Activated naive CD8-positive, alpha-beta T cell (primary cell): ENCODE measurements at regions not wholly inside any gene's neighbourhood (a gene's known extent, or its start where the extent isn't known, plus 50 kb on each side); places are given as distances from the start of the nearest gene placed in this dataset.
"Not testable (repeated sequence)": the region's sequence is repeated elsewhere in the genome, so short reads cannot be mapped to it uniquely, and the experiment has no call there.

Experiments used
- H3K27ac Mint-ChIP-seq: one replicate; pipeline ENCODE4 v1.8.0; 2021; ENCODE audit warnings: mixed read lengths
- H3K27me3 Mint-ChIP-seq: one replicate; pipeline ENCODE4 v1.8.0; 2021; ENCODE audit warnings: mixed read lengths
- H3K36me3 Mint-ChIP-seq: one replicate; pipeline ENCODE4 v1.8.0; 2021; ENCODE audit warnings: mixed read lengths
- H3K4me1 Mint-ChIP-seq: one replicate; pipeline ENCODE4 v1.8.0; 2021; ENCODE audit warnings: low read depth, mixed read lengths
- H3K4me3 Mint-ChIP-seq: one replicate; pipeline ENCODE4 v1.8.0; 2021; ENCODE audit warnings: mild to moderate bottlenecking, mixed read lengths
- H3K9me3 Mint-ChIP-seq: one replicate; pipeline ENCODE4 v1.8.0; 2021; ENCODE audit warnings: low read depth, mixed read lengths

GRCh38 chr14:54232735-54233134 lies 164.1 kb upstream of the CDKN3 start:
- Mint-ChIP-seq H3K36me3 (no peaks in the 10 kb centered on the region), H3K27ac (no peak overlapping the region), H3K9me3 (peaks cover 6% of the 10 kb centered on the region), H3K27me3 (peaks cover 14% of the 10 kb centered on the region), H3K4me3 (no peak overlapping the region), H3K4me1 (no peaks in the 10 kb centered on the region)

DNA sequence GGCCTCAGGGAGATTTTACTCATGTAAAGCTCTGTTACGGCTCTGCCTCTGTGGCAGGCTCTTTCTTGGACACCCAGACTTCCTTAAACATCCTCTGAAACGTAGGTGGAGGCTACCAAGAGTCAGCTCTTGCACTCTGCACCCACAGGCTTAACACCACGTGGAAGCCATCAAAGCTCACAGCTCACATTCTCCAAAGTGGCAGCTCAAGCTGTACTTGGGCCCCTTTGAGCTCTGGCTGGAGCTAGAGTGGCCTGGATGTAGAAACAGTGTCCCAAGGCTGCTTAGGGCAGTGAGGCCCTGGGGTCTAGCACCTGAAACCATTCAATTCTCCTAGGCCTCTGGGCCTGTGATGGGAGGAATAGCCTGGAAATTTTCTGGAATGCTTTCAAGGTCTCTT lies 155.3 kb upstream of the CDKN3 start:
- Mint-ChIP-seq H3K36me3 (no peaks in the 10 kb centered on the region), H3K27ac (no peak overlapping the region), H3K4me1 (no peaks in the 10 kb centered on the region), H3K9me3 (no peaks in the 10 kb centered on the region), H3K27me3 (no peaks in the 10 kb centered on the region), H3K4me3 (no peak overlapping the region)

DNA sequence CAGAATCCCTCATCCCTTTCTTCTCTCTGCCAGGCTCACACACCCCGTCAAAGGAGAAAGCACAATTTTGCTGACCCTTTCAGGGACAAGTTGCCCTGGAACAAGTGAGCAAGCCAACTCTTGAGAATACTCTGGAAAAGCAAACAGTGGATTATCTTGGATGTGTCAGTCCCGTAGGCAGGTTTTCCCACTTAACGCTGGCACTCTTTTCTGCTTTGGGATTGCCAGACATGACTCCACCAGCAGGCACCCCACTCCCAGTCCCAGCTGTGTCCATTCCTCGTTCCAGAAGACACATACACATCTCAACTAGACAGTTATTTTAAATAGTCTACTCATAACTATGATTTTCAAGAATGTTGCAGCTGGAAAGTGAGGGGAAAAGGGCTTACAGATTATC lies 145.5 kb upstream of the CDKN3 start:
- H3K27me3 Mint-ChIP-seq: peaks cover 13% of the 10 kb centered on the region
- H3K4me1 Mint-ChIP-seq: peaks cover 1% of the 10 kb centered on the region
- H3K36me3 Mint-ChIP-seq: no peaks in the 10 kb centered on the region
- no peaks in the 10 kb centered on the region for H3K9me3 Mint-ChIP-seq
- no peak overlapping the region for H3K4me3 Mint-ChIP-seq
- no peak overlapping the region for H3K27ac Mint-ChIP-seq

GRCh38 chr14:54252072-54252730 lies 144.6 kb upstream of the CDKN3 start:
- H3K27me3 Mint-ChIP-seq: peaks cover 13% of the 10 kb centered on the region
- H3K4me3 Mint-ChIP-seq: no peak overlapping the region
- H3K27ac Mint-ChIP-seq: no peak overlapping the region
- H3K36me3 Mint-ChIP-seq: no peaks in the 10 kb centered on the region
- peaks cover 1% of the 10 kb centered on the region for H3K4me1 Mint-ChIP-seq
- H3K9me3 Mint-ChIP-seq: no peaks in the 10 kb centered on the region

- Mint-ChIP-seq H3K36me3 (no peaks in the 10 kb centered on the region), H3K4me1 (peaks cover 1% of the 10 kb centered on the region), H3K4me3 (no peak overlapping the region), H3K27ac (peak overlapping the region; percentile 16), H3K9me3 (no peaks in the 10 kb centered on the region), H3K27me3 (peaks cover 8% of the 10 kb centered on the region)
These were observed 143.4 kb upstream of the CDKN3 start for GRCh38 chr14:54253195-54253947.

DNA sequence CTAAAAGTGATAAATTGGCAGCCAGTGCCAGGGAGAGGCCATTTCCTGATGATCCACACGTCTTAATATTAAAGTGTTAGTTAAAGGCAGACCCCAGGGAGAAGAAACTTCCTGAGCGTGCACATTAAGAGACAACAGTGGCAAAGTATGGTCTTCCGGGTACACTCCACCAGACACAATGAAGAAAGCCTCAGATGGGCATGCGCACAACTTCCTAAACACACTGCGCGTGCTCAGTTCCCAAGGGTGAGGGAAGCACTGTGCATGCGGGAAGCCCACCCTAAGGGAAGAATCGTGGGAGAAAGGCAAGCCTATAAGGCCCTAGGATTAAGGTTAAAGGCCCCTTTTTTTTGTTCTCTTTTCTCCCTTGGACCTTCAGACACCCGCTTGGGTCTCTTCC lies 140.7 kb upstream of the CDKN3 start:
- peaks cover 1% of the 10 kb centered on the region for H3K4me1 Mint-ChIP-seq
- peaks cover 2% of the 10 kb centered on the region for H3K27me3 Mint-ChIP-seq

GRCh38 chr14:54257424-54257823 lies 139.4 kb upstream of the CDKN3 start:
- Mint-ChIP-seq H3K36me3 (no peaks in the 10 kb centered on the region), H3K27ac (no peak overlapping the region), H3K9me3 (no peaks in the 10 kb centered on the region), H3K4me1 (peaks cover 1% of the 10 kb centered on the region), H3K4me3 (no peak overlapping the region), H3K27me3 (peaks cover 2% of the 10 kb centered on the region)

More for the DNA sequence above, 140.7 kb upstream of the CDKN3 start:
- Mint-ChIP-seq H3K4me3 (no peak overlapping the region), H3K36me3 (no peaks in the 10 kb centered on the region), H3K27ac (no peak overlapping the region), H3K9me3 (no peaks in the 10 kb centered on the region)

GRCh38 chr14:54258382-54258781 lies 138.4 kb upstream of the CDKN3 start:
- Mint-ChIP-seq H3K4me3 (no peak overlapping the region), H3K27me3 (no peaks in the 10 kb centered on the region), H3K4me1 (peaks cover 1% of the 10 kb centered on the region), H3K27ac (no peak overlapping the region), H3K9me3 (no peaks in the 10 kb centered on the region), H3K36me3 (no peaks in the 10 kb centered on the region)

DNA sequence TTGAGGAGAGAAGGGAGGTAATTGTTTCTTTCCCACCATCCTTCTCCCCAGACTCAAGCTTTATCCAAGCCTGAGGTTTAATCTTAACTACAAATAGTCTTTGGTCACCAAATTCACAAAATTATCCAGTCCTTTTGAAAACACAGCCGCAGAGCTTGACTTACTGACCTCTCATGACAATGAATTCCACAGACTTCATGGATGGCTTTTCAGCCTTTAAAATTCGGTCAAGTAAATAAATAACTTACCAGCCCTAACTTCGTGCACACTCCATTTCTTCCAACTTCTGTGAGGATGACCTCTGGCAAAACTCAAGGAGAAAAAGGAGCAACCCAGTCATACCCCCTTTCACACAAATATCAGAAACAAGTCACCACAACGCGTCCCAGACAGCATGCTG lies 137.0 kb upstream of the CDKN3 start:
- Mint-ChIP-seq H3K4me1 (no peaks in the 10 kb centered on the region), H3K27me3 (no peaks in the 10 kb centered on the region), H3K36me3 (no peaks in the 10 kb centered on the region), H3K4me3 (no peak overlapping the region), H3K27ac (no peak overlapping the region), H3K9me3 (no peaks in the 10 kb centered on the region)

DNA sequence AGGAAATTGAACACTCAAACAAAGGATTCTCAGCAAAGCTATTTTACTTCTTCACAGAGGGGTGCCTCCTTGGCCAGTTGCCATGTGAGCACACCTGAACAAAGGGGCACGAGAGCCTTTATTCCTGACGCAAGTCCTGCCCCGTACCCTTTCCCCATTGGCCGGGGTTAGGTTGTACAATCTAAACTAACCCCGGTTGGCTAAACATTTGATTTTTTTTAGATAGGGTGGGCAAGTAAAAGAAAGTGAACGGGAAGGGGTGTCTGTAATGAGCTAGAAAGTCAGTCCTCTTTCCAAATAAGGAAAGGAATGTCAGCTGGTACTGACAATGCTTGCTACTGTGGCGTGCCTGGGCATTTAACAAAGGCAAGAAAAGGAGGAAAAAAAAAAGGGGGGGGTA lies 135.5 kb upstream of the CDKN3 start:
- H3K9me3 Mint-ChIP-seq: no peaks in the 10 kb centered on the region
- H3K4me1 Mint-ChIP-seq: no peaks in the 10 kb centered on the region
- H3K4me3 Mint-ChIP-seq: no peak overlapping the region
- H3K27me3 Mint-ChIP-seq: no peaks in the 10 kb centered on the region
- H3K36me3 Mint-ChIP-seq: no peaks in the 10 kb centered on the region
- H3K27ac Mint-ChIP-seq: no peak overlapping the region

- H3K9me3 Mint-ChIP-seq, H3K27me3 Mint-ChIP-seq, H3K36me3 Mint-ChIP-seq, H3K27ac Mint-ChIP-seq, H3K4me1 Mint-ChIP-seq, H3K4me3 Mint-ChIP-seq: not testable (repeated sequence)
These were observed 130.2 kb upstream of the CDKN3 start for GRCh38 chr14:54266616-54267015.

GRCh38 chr14:54267172-54267571 lies 129.6 kb upstream of the CDKN3 start:
- Mint-ChIP-seq H3K4me1 (peaks cover 4% of the 10 kb centered on the region), H3K27me3 (no peaks in the 10 kb centered on the region), H3K4me3 (no peak overlapping the region), H3K27ac (no peak overlapping the region), H3K36me3 (no peaks in the 10 kb centered on the region), H3K9me3 (no peaks in the 10 kb centered on the region)

GRCh38 chr14:54275997-54276725 lies 120.6 kb upstream of the CDKN3 start:
- Mint-ChIP-seq H3K36me3 (no peaks in the 10 kb centered on the region), H3K9me3 (no peaks in the 10 kb centered on the region), H3K27ac (no peak overlapping the region)

DNA sequence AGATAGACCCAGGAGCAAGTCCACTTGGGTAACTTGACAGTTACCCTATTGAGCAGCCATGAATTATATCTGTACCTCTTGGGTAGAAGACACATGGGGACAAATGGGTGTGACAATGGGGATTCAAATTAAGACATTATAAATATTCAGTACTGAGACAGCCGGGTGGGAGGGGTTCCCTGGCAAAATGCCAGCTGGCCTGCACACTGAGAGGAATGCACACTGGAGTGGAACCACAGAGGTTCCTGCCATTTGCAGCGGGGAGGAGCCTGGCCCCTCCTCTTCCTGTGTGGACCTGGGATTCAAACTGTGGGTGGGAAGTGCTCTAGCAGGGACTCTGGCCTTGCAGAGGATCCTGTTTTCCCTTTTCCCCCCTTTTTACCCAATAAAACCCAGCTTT lies 118.7 kb upstream of the CDKN3 start:
- H3K27me3 Mint-ChIP-seq: peaks cover 7% of the 10 kb centered on the region
- H3K4me1 Mint-ChIP-seq: no peaks in the 10 kb centered on the region
- no peaks in the 10 kb centered on the region for H3K36me3 Mint-ChIP-seq
- no peak overlapping the region for H3K4me3 Mint-ChIP-seq
- H3K9me3 Mint-ChIP-seq: no peaks in the 10 kb centered on the region
- H3K27ac Mint-ChIP-seq: no peak overlapping the region

More at GRCh38 chr14:54275997-54276725, 120.6 kb upstream of the CDKN3 start:
- H3K4me1 Mint-ChIP-seq: no peaks in the 10 kb centered on the region
- no peak overlapping the region for H3K4me3 Mint-ChIP-seq
- peaks cover 7% of the 10 kb centered on the region for H3K27me3 Mint-ChIP-seq

GRCh38 chr14:54278665-54279295 lies 118.0 kb upstream of the CDKN3 start:
- H3K27ac Mint-ChIP-seq: no peak overlapping the region
- H3K27me3 Mint-ChIP-seq: peaks cover 7% of the 10 kb centered on the region
- H3K9me3 Mint-ChIP-seq: no peaks in the 10 kb centered on the region
- no peaks in the 10 kb centered on the region for H3K4me1 Mint-ChIP-seq
- no peak overlapping the region for H3K4me3 Mint-ChIP-seq
- no peaks in the 10 kb centered on the region for H3K36me3 Mint-ChIP-seq
